HepG2 (cell line): ENCODE measurements at regions not wholly inside any gene's neighbourhood (a gene's known extent, or its start where the extent isn't known, plus 50 kb on each side); places are given as distances from the start of the nearest gene placed in this dataset.

Source experiments
- ARNTL ChIP-seq: sonication (generic); formaldehyde crosslinking; IDR thresholded peaks from 2 replicates; pipeline ENCODE4 v1.4.0; 2020; ENCODE audit warnings: mild to moderate bottlenecking, missing genetic modification reagents
- CCAR2 ChIP-seq: fragments of 200-400 bp; formaldehyde crosslinking; optimal IDR thresholded peaks from 2 replicates; pipeline ENCODE3; 2018; ENCODE audit warnings: low read depth, mild to moderate bottlenecking, low read length, moderate library complexity
- CTCF ChIP-seq: sonication (generic); formaldehyde crosslinking; IDR thresholded peaks from 2 replicates; pipeline ENCODE4 v1.5.0; 2020; ENCODE audit warnings: mild to moderate bottlenecking, missing genetic modification reagents, moderate library complexity
- DPF2 ChIP-seq: sonication (generic); formaldehyde crosslinking; IDR thresholded peaks from 2 replicates; pipeline ENCODE4 v1.4.0; 2020; ENCODE audit warnings: mild to moderate bottlenecking, low read depth, missing genetic modification reagents, borderline replicate concordance
- EZH2 ChIP-seq: conservative IDR thresholded peaks from 2 replicates; pipeline ENCODE4 v1.6.1; 2012; ENCODE audit warnings: mild to moderate bottlenecking, low read depth, low read length, moderate library complexity
- GABPB1 ChIP-seq: IDR thresholded peaks from 2 replicates; pipeline ENCODE4 v1.6.1; 2016; ENCODE audit warnings: mild to moderate bottlenecking, missing genetic modification reagents, moderate library complexity, missing compliant biosample characterization
- GRHL1 ChIP-seq: sonication (generic); formaldehyde crosslinking; conservative IDR thresholded peaks from 2 replicates; pipeline ENCODE4 v1.8.0; 2022; ENCODE audit warnings: missing genetic modification reagents
- MAX ChIP-seq: IDR thresholded peaks from 2 replicates; pipeline ENCODE4 v1.6.1; 2012; ENCODE audit warnings: inconsistent platforms
- MXD1 ChIP-seq: sonication (generic); formaldehyde crosslinking; IDR thresholded peaks from 2 replicates; pipeline ENCODE4 v1.4.0; 2020; ENCODE audit warnings: mild to moderate bottlenecking, missing genetic modification reagents
- NFE2L2 ChIP-seq: fragments of 150-350 bp; IDR thresholded peaks from 2 replicates; pipeline ENCODE4 v1.6.1; 2014; ENCODE audit warnings: low read length
- NR1H2 ChIP-seq: sonication (generic); formaldehyde crosslinking; IDR thresholded peaks from 2 replicates; pipeline ENCODE4 v1.8.1; 2022; ENCODE audit warnings: low read depth, missing genetic modification reagents, borderline replicate concordance
- PHB2 ChIP-seq: fragments of 450-650 bp; IDR thresholded peaks from 2 replicates; pipeline ENCODE4 v1.6.1; 2018; ENCODE audit not compliant: partially characterized antibody
- POLR2A ChIP-seq, 2 experiments: IDR thresholded peaks; 2 replicates each; pipeline ENCODE4 v1.6.1; 2011; ENCODE audit warnings: low read depth in 2 of 2, low read length in 2 of 2, mild to moderate bottlenecking in 1 of 2, moderate library complexity in 1 of 2; ENCODE audit not compliant: insufficient read depth in 1 of 2
- ZNF292 ChIP-seq: sonication (generic); formaldehyde crosslinking; IDR thresholded peaks from 2 replicates; pipeline ENCODE4 v1.8.1; 2022; ENCODE audit warnings: mild to moderate bottlenecking, low read depth, missing genetic modification reagents, borderline replicate concordance

- no peak for TF ChIP-seq ARNTL
- no peak for TF ChIP-seq CTCF (CRISPR knock-in tag)
- TF ChIP-seq CCAR2, result no peak
- TF ChIP-seq GRHL1 (CRISPR knock-in tag), result no peak
- no peak for TF ChIP-seq DPF2 (CRISPR knock-in tag)
- no peak for TF ChIP-seq MXD1
- no peak for TF ChIP-seq PHB2
- TF ChIP-seq POLR2A (IDR thresholded peaks at IDR 0.05; ENCODE audit: insufficient read depth in 1 of 2, low read depth in 2 of 2, low read length in 2 of 2), result no peak
- no peak for TF ChIP-seq GABPB1 (CRISPR knock-in tag)
- TF ChIP-seq EZH2, result no peak
- TF ChIP-seq NFE2L2, result no peak
- TF ChIP-seq ZNF292, result no peak
- no peak for TF ChIP-seq NR1H2 (CRISPR knock-in tag)
- TF ChIP-seq MAX, result no peak
These were observed 139.4 kb downstream of the SLC38A4 start for GRCh38 chr12:46686267-46686942.
